K562 (cell line): ENCODE measurements at regions not wholly inside any gene's neighbourhood (a gene's known extent, or its start where the extent isn't known, plus 50 kb on each side); places are given as distances from the start of the nearest gene placed in this dataset.

Experiments used
- ATAC-seq: fragments of 200-7000 bp; cut with Tn5 transposase; 3 replicates; pipeline ENCODE4 v1.9.1; 2020; ENCODE audit warnings: moderate library complexity
- BruUV-seq: library from RNA; stranded (reverse); fragments of 400-500 nt; replicated peaks from 2 replicates; lab custom pipeline; 2021; lab: Mats Ljungman, UMichigan
- CTCF ChIA-PET: fragments of 300-600 bp; formaldehyde crosslinking; extraction: SDS; loops from one replicate; lab custom pipeline; 2021; ENCODE audit warnings: low intra/inter-chr PET ratio; lab: Yijun Ruan, JAX
- POLR2A ChIA-PET: fragments of 300-600, 350-650 bp; sonication (Branson Sonifier 250); formaldehyde crosslinking; extraction: SDS; loops from one replicate; lab custom pipeline; 2021; ENCODE audit warnings: antibody characterized with exemption, inconsistent platforms; lab: Yijun Ruan, JAX
- DNase-seq, 4 experiments: peaks; one replicate each; pipeline versions ENCODE4 v3.0.0 to v3.0.0-alpha.2; 2011 to 2018; ENCODE audit warnings: low spot score in 3 of 4, mixed read lengths in 3 of 4; ENCODE audit errors: extremely low read depth in 1 of 4
- FAIRE-seq: peaks from 2 replicates; lab custom pipeline; 2011; peaks lifted over from hg19 to GRCh38; lab: Jason Lieb, UNC
- H2AFZ ChIP-seq: 2 replicates; pipeline ENCODE4 v1.6.0; 2011; ENCODE audit warnings: low read depth, low read length, control low read depth, inconsistent platforms
- H3K27ac ChIP-seq: fragments of 200-600 bp; 3 replicates; pipeline ENCODE4 v1.8.0; 2011; ENCODE audit warnings: low read depth, mild to moderate bottlenecking, control low read depth, inconsistent platforms, low read length, moderate library complexity, mixed read lengths; ENCODE audit errors: extremely low read depth
- H3K27me3 ChIP-seq, 2 experiments: fragments of 300-600 bp in 1 of 2; 2 replicates in 1 of 2; 3 replicates in 1 of 2; pipeline versions ENCODE4 v1.6.0 to v1.8.0; 2011; ENCODE audit warnings: inconsistent platforms in 2 of 2, low read length in 2 of 2, mild to moderate bottlenecking in 1 of 2, mixed read lengths in 1 of 2, moderate library complexity in 1 of 2; ENCODE audit not compliant: control insufficient read depth in 2 of 2, insufficient read depth in 2 of 2
- H3K36me3 ChIP-seq: fragments of 300-600 bp; 3 replicates; pipeline ENCODE4 v1.8.0; 2011; ENCODE audit warnings: mild to moderate bottlenecking, low read length, inconsistent platforms; ENCODE audit not compliant: control insufficient read depth, insufficient read depth
- H3K4me1 ChIP-seq, 2 experiments: fragments of 200-600 bp in 1 of 2; replicated peaks in 1 of 2; 2 replicates in 1 of 2; 3 replicates in 1 of 2; pipeline versions ENCODE4 v1.5.1 to v1.8.0; 2011; ENCODE audit warnings: inconsistent platforms in 2 of 2, low read length in 2 of 2, mild to moderate bottlenecking in 1 of 2, mixed read lengths in 1 of 2, moderate library complexity in 1 of 2; ENCODE audit not compliant: control insufficient read depth in 2 of 2, insufficient read depth in 2 of 2
- H3K4me2 ChIP-seq: 2 replicates; pipeline ENCODE4 v1.6.1; 2011; ENCODE audit warnings: low read length, control low read depth, inconsistent platforms, mixed read lengths; ENCODE audit not compliant: insufficient read depth
- H3K4me3 ChIP-seq: fragments of 200-600 bp; sonication (generic), shearing (Covaris generic); 2 replicates; pipeline ENCODE4 v1.5.1; 2016; ENCODE audit warnings: control low read depth, inconsistent platforms
- H3K79me2 ChIP-seq: fragments of 200-600 bp; 3 replicates; pipeline ENCODE4 v1.8.0; 2011; ENCODE audit warnings: low read length, inconsistent platforms; ENCODE audit not compliant: control insufficient read depth, insufficient read depth
- H3K9ac ChIP-seq, 2 experiments: 2 replicates each; pipeline versions ENCODE4 v1.6.0 to v1.6.1; 2011; ENCODE audit warnings: low read depth in 2 of 2, low read length in 2 of 2, control low read depth in 1 of 2, inconsistent platforms in 1 of 2, mild to moderate bottlenecking in 1 of 2, mixed read lengths in 1 of 2; ENCODE audit not compliant: insufficient read depth in 1 of 2
- H3K9me1 ChIP-seq: one replicate; pipeline ENCODE4 v1.6.0; 2011; ENCODE audit warnings: inconsistent platforms, mild to moderate bottlenecking, low read length, moderate library complexity; ENCODE audit not compliant: control insufficient read depth, insufficient read depth
- H3K9me3 ChIP-seq: replicated peaks from 2 replicates; pipeline ENCODE4 v1.5.1; 2011; ENCODE audit warnings: low read depth, low read length, inconsistent platforms; ENCODE audit not compliant: control insufficient read depth, insufficient read depth
- H4K20me1 ChIP-seq: replicated peaks from 2 replicates; pipeline ENCODE4 v1.6.1; 2011; ENCODE audit warnings: low read length, inconsistent platforms, mixed read lengths; ENCODE audit not compliant: control insufficient read depth, insufficient read depth
- ARID1B ChIP-seq: fragments of 450-650 bp; IDR thresholded peaks from 2 replicates; pipeline ENCODE4 v1.6.1; 2016; ENCODE audit warnings: antibody characterized with exemption, mild to moderate bottlenecking, inconsistent platforms
- BDP1 ChIP-seq: IDR thresholded peaks from 3 replicates; pipeline ENCODE4 v1.6.1; 2011; ENCODE audit not compliant: insufficient read length, insufficient read depth
- EHMT2 ChIP-seq: fragments of 450-650 bp; IDR thresholded peaks from 2 replicates; pipeline ENCODE4 v1.6.1; 2018; ENCODE audit warnings: antibody characterized with exemption
- NUFIP1 ChIP-seq: fragments of 450-650 bp; IDR thresholded peaks from 2 replicates; pipeline ENCODE4 v1.6.1; 2018; ENCODE audit not compliant: partially characterized antibody
- RBBP5 ChIP-seq: fragments of 200-600 bp; sonication (generic); IDR thresholded peaks from 2 replicates; pipeline ENCODE4 v1.6.1; 2012; ENCODE audit warnings: borderline replicate concordance, mild to moderate bottlenecking, low read length, control low read depth, inconsistent platforms; ENCODE audit not compliant: insufficient read depth, poor library complexity, severe bottlenecking
- RBM14 ChIP-seq: fragments of 200-400 bp; formaldehyde crosslinking; IDR thresholded peaks from 2 replicates; pipeline ENCODE4 v1.6.1; 2018; ENCODE audit warnings: low read depth, mild to moderate bottlenecking, low read length, moderate library complexity, borderline replicate concordance; ENCODE audit not compliant: insufficient read depth
- TBP ChIP-seq: optimal IDR thresholded peaks from 2 replicates; pipeline ENCODE3; 2011; ENCODE audit warnings: low read depth, low read length, improper control_type of control experiment
- TEAD4 ChIP-seq, 2 experiments: sonication (generic) in 1 of 2; formaldehyde crosslinking in 1 of 2; IDR thresholded peaks; 2 replicates each; pipeline versions ENCODE4 v1.6.1 to v1.8.0; 2012 to 2022; ENCODE audit warnings: borderline replicate concordance in 1 of 2, inconsistent platforms in 1 of 2, low read length in 1 of 2, mild to moderate bottlenecking in 1 of 2, missing genetic modification reagents in 1 of 2
- XRCC5 ChIP-seq: fragments of 200-400 bp; formaldehyde crosslinking; IDR thresholded peaks from 2 replicates; pipeline ENCODE4 v1.6.1; 2017; ENCODE audit warnings: low read depth, mild to moderate bottlenecking, low read length
- ZBTB43 ChIP-seq: sonication (generic); formaldehyde crosslinking; IDR thresholded peaks from 2 replicates; pipeline ENCODE4 v1.8.0; 2023; ENCODE audit warnings: mild to moderate bottlenecking, missing genetic modification reagents
- ZKSCAN1 ChIP-seq: fragments of 150-350 bp; IDR thresholded peaks from 2 replicates; pipeline ENCODE4 v1.6.1; 2016; ENCODE audit warnings: low read depth, low read length
- WGBS: fragments of 100-300 bp; shearing (Covaris generic); methylation state at CpG from one replicate; pipeline ENCODE4 v1.1.6; 2016; ENCODE audit warnings: low coverage, mixed read lengths; ENCODE audit not compliant: insufficient coverage; ENCODE audit errors: missing lambda C conversion rate; 5-methylcytosine and 5-hydroxymethylcytosine counted together
- in situ Hi-C: fragments of 300-500 bp; cut with MboI; formaldehyde crosslinking; loops from 4 replicates; pipeline ENCODE4 v1.15.0; 2018; ENCODE audit warnings: inconsistent platforms, mixed read lengths
- intact Hi-C: fragments of 100-400 bp; cut with micrococcal nuclease; formaldehyde crosslinking; loops from 2 replicates; pipeline ENCODE4 v1.14.2; 2022

DNA sequence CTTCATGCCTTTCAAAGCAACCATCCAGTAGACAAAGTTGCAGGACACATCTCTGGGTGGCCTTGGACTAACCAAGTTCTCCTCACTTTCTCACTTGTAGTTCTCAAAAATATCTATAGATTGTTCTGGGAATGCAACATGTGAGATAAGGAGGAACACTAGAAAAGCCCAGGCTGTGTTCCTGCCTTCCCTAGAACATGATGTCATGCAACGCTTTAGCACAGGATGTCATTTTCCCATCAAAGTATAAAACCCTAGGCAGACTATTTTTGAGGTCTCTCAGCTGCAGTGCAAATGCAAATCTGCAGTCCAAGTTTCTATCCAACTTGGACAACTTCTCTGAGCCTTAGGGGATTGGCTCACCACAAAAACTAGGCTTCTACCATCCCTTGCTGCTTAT, 78.8 kb upstream of the PCDH7 start:
- no peaks in the 10 kb centered on the region for H3K27me3 ChIP-seq
- 0% methylated on average over 1 of the region's 1 CpG for WGBS
- POLR2A ChIA-PET: no interaction called here
- TF ChIP-seq RBM14: no peak
- no peak for TF ChIP-seq TBP
- TF ChIP-seq TEAD4 (IDR thresholded peaks at IDR 0.05; ENCODE audit: low read length): no peak
- TF ChIP-seq TEAD4 (CRISPR knock-in tag; IDR thresholded peaks at IDR 0.05; ENCODE audit: borderline replicate concordance): no peak
- TF ChIP-seq ARID1B: no peak
- no peak for TF ChIP-seq BDP1
- TF ChIP-seq ZKSCAN1: no peak
- no peak for TF ChIP-seq RBBP5
- no peak for TF ChIP-seq ZBTB43 (CRISPR knock-in tag)
- no peak for TF ChIP-seq XRCC5
- TF ChIP-seq EHMT2: no peak
- TF ChIP-seq NUFIP1: no peak
- H3K79me2 ChIP-seq: no peaks in the 10 kb centered on the region
- CTCF ChIA-PET: no interaction called here
- no peak overlapping the region for H3K9ac ChIP-seq
- no TSS peak for BruUV-seq
- no peak overlapping the region for H3K27ac ChIP-seq
- FAIRE-seq (no peak), DNase-seq (no peak), ATAC-seq (no peak)
- no peak overlapping the region for H2AFZ ChIP-seq
- H3K9me3 ChIP-seq: no peaks in the 10 kb centered on the region; the same call in 1 of the 2 replicates
- H3K9me1 ChIP-seq: no peaks in the 10 kb centered on the region
- H3K4me1 ChIP-seq: no peaks in the 10 kb centered on the region
- H3K36me3 ChIP-seq: no peaks in the 10 kb centered on the region
- H4K20me1 ChIP-seq: no peaks in the 10 kb centered on the region
- no peak overlapping the region for H3K4me2 ChIP-seq
- in situ Hi-C loops (no loop called here), intact Hi-C loops (no loop called here)
- H3K4me3 ChIP-seq: no peak overlapping the region
